Peyer's patch (tissue), 4 donors: ENCODE measurements at regions not wholly inside any gene's neighbourhood (a gene's known extent, or its start where the extent isn't known, plus 50 kb on each side); places are given as distances from the start of the nearest gene placed in this dataset.

Experiments
- DNase-seq, 3 donors: peaks; one replicate each; pipeline ENCODE4 v3.0.0-alpha.2; 2017 to 2019
- H3K27ac ChIP-seq, 4 donors: fragments of 200-600 bp; sonication (generic); one replicate each; pipeline ENCODE4 v1.5.1; 2016 to 2019
- H3K27me3 ChIP-seq, 2 donors: fragments of 200-600 bp; sonication (generic); one replicate each; pipeline ENCODE4 v1.5.1; 2019
- H3K36me3 ChIP-seq, 3 donors: fragments of 200-600 bp; sonication (generic); one replicate each; pipeline ENCODE4 v1.5.1; 2016 to 2019
- H3K4me1 ChIP-seq, 4 donors: fragments of 200-600 bp; sonication (generic); one replicate each; pipeline ENCODE4 v1.5.1; 2016 to 2019
- H3K4me3 ChIP-seq, 4 donors: fragments of 200-600 bp; sonication (generic); 1 replicate in 3 of 4; 2 replicates in 1 of 4; pipeline ENCODE4 v1.5.1; 2016 to 2019; ENCODE audit warnings: mild to moderate bottlenecking in 1 of 4
- H3K9me3 ChIP-seq, 4 donors: fragments of 200-600 bp; sonication (generic); one replicate each; pipeline ENCODE4 v1.5.1; 2016 to 2019; ENCODE audit warnings: mild to moderate bottlenecking in 1 of 4
- CTCF ChIP-seq, 6 experiments: fragments of 450-650 bp in 4 of 6; fragments of 200-600 bp in 2 of 6; sonication (generic) in 1 of 6; IDR thresholded peaks; one replicate each; pipeline ENCODE4 v1.5.1; 2017 to 2019; ENCODE audit warnings: antibody characterized with exemption in 6 of 6, mild to moderate bottlenecking in 3 of 6, moderate library complexity in 1 of 6
- POLR2A ChIP-seq, 2 donors: fragments of 450-650 bp; IDR thresholded peaks; one replicate each; pipeline ENCODE4 v1.5.1; 2017; ENCODE audit warnings: antibody characterized with exemption in 2 of 2, mild to moderate bottlenecking in 2 of 2, moderate library complexity in 2 of 2

DNA sequence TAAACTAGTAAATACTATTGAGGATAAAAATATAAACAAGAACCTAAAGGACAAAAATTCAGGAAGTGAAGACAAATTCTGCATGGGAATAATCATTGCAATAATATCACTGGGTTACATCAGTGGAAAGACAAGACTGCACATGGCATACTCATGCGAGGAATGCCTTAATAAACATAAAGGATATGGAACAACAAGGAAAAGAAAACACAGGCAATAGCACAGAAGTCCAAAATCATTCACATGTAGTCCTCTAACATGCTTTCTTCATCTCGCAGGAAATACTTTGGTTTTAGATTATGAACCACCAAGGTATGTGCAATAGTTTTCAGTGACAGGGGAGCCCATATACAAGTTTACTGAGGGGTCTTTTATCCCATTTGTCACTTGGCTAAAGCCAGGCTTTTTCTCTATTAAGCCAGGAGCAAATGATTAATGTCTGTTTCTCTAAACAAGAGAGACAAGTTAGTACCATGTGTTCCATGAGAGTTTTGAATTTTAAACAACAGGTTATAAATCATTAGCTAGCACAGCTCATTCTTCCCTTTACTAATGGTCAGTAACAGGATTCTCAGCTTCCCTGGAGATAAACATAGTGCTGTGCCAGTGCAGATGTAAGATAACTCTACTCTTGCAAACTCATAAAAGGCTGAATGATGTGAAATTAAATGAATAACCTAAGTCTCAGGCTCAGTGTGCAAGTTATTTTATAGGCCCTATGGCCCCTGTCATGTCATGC is 353.6 kb upstream of the FSIP2 start:
- TF ChIP-seq CTCF (IDR thresholded peaks at IDR 0.05) (no peak), POLR2A (IDR thresholded peaks at IDR 0.05) (no peak)
- H3K4me1 ChIP-seq = no peaks in the 10 kb centered on the region
- H3K27ac ChIP-seq = no peak overlapping the region
- DNase-seq = no peak
- H3K4me3 ChIP-seq = no peak overlapping the region
- no peaks in the 10 kb centered on the region for H3K36me3 ChIP-seq
- no peaks in the 10 kb centered on the region for H3K27me3 ChIP-seq
- no peaks in the 10 kb centered on the region for H3K9me3 ChIP-seq

- H3K9me3 ChIP-seq = no peaks in the 10 kb centered on the region
- no peak for TF ChIP-seq POLR2A (IDR thresholded peaks at IDR 0.05)
- no peak for TF ChIP-seq CTCF (IDR thresholded peaks at IDR 0.05)
- no peaks in the 10 kb centered on the region for H3K36me3 ChIP-seq
- no peak overlapping the region for H3K4me3 ChIP-seq
- no peaks in the 10 kb centered on the region for H3K4me1 ChIP-seq
- no peak overlapping the region for H3K27ac ChIP-seq
- DNase-seq = no peak
- H3K27me3 ChIP-seq = no peaks in the 10 kb centered on the region
Measured at GRCh38 chr2:185388226-185388625, 350.4 kb upstream of the FSIP2 start.

- no peak for DNase-seq
- H3K27me3 ChIP-seq = no peaks in the 10 kb centered on the region
- no peaks in the 10 kb centered on the region for H3K36me3 ChIP-seq
- H3K4me1 ChIP-seq = no peaks in the 10 kb centered on the region
- no peak overlapping the region for H3K27ac ChIP-seq
- H3K4me3 ChIP-seq = no peak overlapping the region
- TF ChIP-seq CTCF (IDR thresholded peaks at IDR 0.05) (no peak), POLR2A (IDR thresholded peaks at IDR 0.05) (no peak)
- no peaks in the 10 kb centered on the region for H3K9me3 ChIP-seq
Measured at GRCh38 chr2:185391543-185391942, 347.1 kb upstream of the FSIP2 start.

DNA sequence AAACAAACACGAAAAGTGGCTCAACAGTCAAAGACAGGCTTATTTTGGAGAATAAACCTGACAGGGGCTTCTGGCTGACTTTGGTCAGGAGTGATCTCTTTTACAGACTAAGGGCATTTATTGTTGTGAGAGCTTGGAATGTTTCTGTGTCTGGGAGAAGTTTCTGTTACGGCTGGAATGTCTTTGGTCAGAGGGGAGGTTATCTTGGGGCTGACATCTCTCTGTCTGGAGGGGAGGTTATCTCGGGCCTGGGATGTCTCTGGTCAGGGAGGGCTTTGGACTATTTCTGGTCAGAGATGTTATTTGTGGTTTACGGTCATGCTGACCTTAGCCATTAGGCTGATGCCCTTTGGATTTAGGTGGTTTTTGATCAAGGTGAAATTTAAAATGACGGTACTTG is 345.5 kb upstream of the FSIP2 start:
- TF ChIP-seq POLR2A (IDR thresholded peaks at IDR 0.05) (no peak), CTCF (IDR thresholded peaks at IDR 0.05) (no peak)
- H3K27me3 ChIP-seq = no peaks in the 10 kb centered on the region
- H3K36me3 ChIP-seq = no peaks in the 10 kb centered on the region
- DNase-seq = no peak
- H3K4me3 ChIP-seq = no peak overlapping the region
- H3K27ac ChIP-seq = no peak overlapping the region
- H3K9me3 ChIP-seq = no peaks in the 10 kb centered on the region
- H3K4me1 ChIP-seq = no peaks in the 10 kb centered on the region

GRCh38 chr2:185402474-185402873 is 336.1 kb upstream of the FSIP2 start:
- Histone ChIP-seq H3K27ac (no peak overlapping the region), H3K4me1 (no peaks in the 10 kb centered on the region), H3K36me3 (no peaks in the 10 kb centered on the region), H3K9me3 (no peaks in the 10 kb centered on the region), H3K4me3 (no peak overlapping the region), H3K27me3 (no peaks in the 10 kb centered on the region)
- DNase-seq = no peak
- TF ChIP-seq POLR2A (IDR thresholded peaks at IDR 0.05) (no peak), CTCF (IDR thresholded peaks at IDR 0.05) (no peak)

DNA sequence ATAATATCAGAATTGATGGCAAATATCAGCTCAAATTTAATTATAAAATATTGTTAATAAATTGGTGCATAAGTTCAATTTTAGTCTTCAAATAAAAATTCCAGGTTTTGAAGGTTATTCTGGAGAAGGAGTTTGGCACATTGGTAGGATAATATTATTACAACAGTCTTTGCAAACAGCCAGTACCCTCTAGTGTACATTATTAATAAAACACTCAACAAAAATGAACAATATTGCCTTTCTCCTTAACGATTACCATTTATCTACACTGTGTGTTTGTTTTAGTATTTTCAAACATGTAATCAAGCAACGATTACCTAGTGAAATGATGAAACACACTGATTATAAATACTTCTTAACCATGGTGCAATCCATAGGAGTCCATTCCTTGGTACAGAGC is 334.0 kb upstream of the FSIP2 start:
- Histone ChIP-seq H3K9me3 (no peaks in the 10 kb centered on the region), H3K27me3 (no peaks in the 10 kb centered on the region), H3K4me3 (no peak overlapping the region), H3K36me3 (no peaks in the 10 kb centered on the region), H3K4me1 (no peaks in the 10 kb centered on the region), H3K27ac (no peak overlapping the region)
- no peak for DNase-seq
- TF ChIP-seq POLR2A (IDR thresholded peaks at IDR 0.05) (no peak), CTCF (IDR thresholded peaks at IDR 0.05) (no peak)
